ENCODE measurements at regions not wholly inside any gene's neighbourhood (a gene's known extent, or its start where the extent isn't known, plus 50 kb on each side); places are given as distances from the start of the nearest gene placed in this dataset.
"Not testable (repeated sequence)": the region's sequence is repeated elsewhere in the genome, so short reads cannot be mapped to it uniquely, and the experiment has no call there.

DNA sequence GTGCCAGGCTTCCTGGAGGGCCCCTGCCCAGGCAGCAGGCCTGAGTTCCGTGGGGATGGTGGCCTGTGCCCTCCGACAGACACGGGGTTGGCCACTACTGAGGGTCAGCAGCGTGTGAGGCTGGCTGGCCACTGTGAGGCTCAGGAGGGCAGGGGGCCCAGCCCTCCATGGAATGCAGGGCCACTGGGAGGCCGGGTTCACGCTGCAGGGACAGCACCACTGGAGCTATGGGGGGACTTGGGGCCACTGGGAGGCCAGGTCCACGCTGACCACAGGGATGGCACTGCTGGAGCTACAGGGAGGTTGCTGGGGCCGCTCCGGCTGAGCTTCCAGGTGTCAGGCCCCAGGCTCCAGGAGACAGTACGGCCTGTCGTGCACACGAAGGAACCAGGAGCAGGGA, 116.7 kb upstream of the ZNF469 start:
- peaks cover 4 to 11% of the 10 kb centered on the region in 2 experiments for H3K4me1 Mint-ChIP-seq
- DNase-seq; H3K36me3 Mint-ChIP-seq (ENCODE audit: insufficient read depth in 1 of 3, low read depth in 3 of 3); H3K27ac ChIP-seq (ENCODE audit: insufficient read length, low read depth, low read length); H2AK5ac ChIP-seq (ENCODE audit: insufficient read length, low read length); H2BK15ac ChIP-seq (ENCODE audit: low read depth, low read length); H3K14ac ChIP-seq (ENCODE audit: insufficient read depth, low read length); H4K5ac ChIP-seq (ENCODE audit: insufficient read length, low read depth, low read length); H3K4me3 Mint-ChIP-seq; H3T11ph ChIP-seq (ENCODE audit: low read length); H3K27ac Mint-ChIP-seq; H3K27me3 ChIP-seq (ENCODE audit: insufficient read depth, low read length); H2BK12ac ChIP-seq (ENCODE audit: insufficient read length, low read depth, low read length); H3K79me2 ChIP-seq (ENCODE audit: insufficient read depth, low read length); H4K91ac ChIP-seq (ENCODE audit: insufficient read length, low read depth, low read length); H3K27me3 Mint-ChIP-seq (ENCODE audit: low read depth); H3K23ac ChIP-seq (ENCODE audit: insufficient read length, low read depth, low read length); H2BK120ac ChIP-seq (ENCODE audit: low read depth, low read length, poor library complexity, severe bottlenecking); H3K4ac ChIP-seq (ENCODE audit: low read depth, low read length); H3K4me1 ChIP-seq (ENCODE audit: insufficient read depth, low read length); H3K9ac ChIP-seq (ENCODE audit: extremely low read depth, insufficient read length, low read length); H2BK5ac ChIP-seq (ENCODE audit: insufficient read length, low read length); H2AFZ ChIP-seq (ENCODE audit: low read length); H3K56ac ChIP-seq (ENCODE audit: insufficient read length, low read depth, low read length); H2BK20ac ChIP-seq (ENCODE audit: low read depth, low read length, poor library complexity, severe bottlenecking); H3K23me2 ChIP-seq (ENCODE audit: insufficient read length, low read depth, low read length, poor library complexity, severe bottlenecking); H3K9me3 ChIP-seq (ENCODE audit: control insufficient read depth, low read depth, low read length); H4K8ac ChIP-seq (replicated peaks; ENCODE audit: insufficient read length, low read depth, low read length); H3K79me1 ChIP-seq (ENCODE audit: insufficient read depth, low read depth, low read length, poor library complexity, severe bottlenecking); H3K9me3 Mint-ChIP-seq; H3K18ac ChIP-seq (ENCODE audit: insufficient read length, low read depth, low read length); H4K20me1 ChIP-seq (ENCODE audit: control insufficient read depth, insufficient read depth, insufficient read length); H3K4me2 ChIP-seq (ENCODE audit: insufficient read depth, insufficient read length, low read length): not testable (repeated sequence)
- no CpG with 5 or more reads among the region's 12 CpGs for WGBS (ENCODE audit: extremely low coverage, insufficient read length, low lambda C conversion rate)

DNA sequence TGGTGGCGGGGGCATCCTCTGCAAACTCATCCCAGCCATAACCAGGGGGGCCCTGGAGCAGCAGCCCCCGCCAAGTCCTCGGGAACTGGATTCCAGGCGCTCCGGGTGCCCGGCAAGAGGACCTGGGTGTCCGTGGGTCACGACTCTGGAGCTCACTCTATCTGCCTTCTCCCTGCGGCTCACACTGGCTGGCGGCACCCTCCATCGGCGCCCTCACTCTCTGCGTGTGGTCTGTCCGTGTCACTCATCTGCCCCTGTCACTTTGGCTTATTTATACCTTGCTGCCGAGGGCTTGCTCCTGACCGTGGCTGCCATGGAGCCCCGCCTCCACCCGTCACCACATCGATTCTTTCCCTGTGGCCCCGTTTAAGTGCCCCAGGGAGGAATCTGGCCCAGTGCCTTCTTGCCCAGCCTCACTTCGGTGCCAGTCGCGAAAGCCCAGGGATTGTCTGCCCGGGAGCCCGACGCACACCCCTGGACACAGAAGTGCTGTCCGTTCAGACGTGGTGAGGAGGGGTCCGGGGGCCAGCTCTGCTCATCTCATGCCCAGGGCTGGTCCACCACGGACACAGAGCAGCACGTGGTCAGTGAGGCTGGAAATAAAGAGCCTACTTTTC, 115.7 kb upstream of the ZNF469 start:
- not testable (repeated sequence) for H3K79me2 ChIP-seq (ENCODE audit: insufficient read depth, low read length); H2AK5ac ChIP-seq (ENCODE audit: insufficient read length, low read length); H3K4me3 Mint-ChIP-seq; H3K14ac ChIP-seq (ENCODE audit: insufficient read depth, low read length); H3K4ac ChIP-seq (ENCODE audit: low read depth, low read length); H3K27ac ChIP-seq (ENCODE audit: insufficient read length, low read depth, low read length); H2AFZ ChIP-seq (ENCODE audit: low read length); H3K4me2 ChIP-seq (ENCODE audit: insufficient read depth, insufficient read length, low read length); H2BK15ac ChIP-seq (ENCODE audit: low read depth, low read length); H3K9me3 Mint-ChIP-seq; H3K56ac ChIP-seq (ENCODE audit: insufficient read length, low read depth, low read length); H2BK12ac ChIP-seq (ENCODE audit: insufficient read length, low read depth, low read length); H3K79me1 ChIP-seq (ENCODE audit: insufficient read depth, low read depth, low read length, poor library complexity, severe bottlenecking); H3K18ac ChIP-seq (ENCODE audit: insufficient read length, low read depth, low read length); H4K20me1 ChIP-seq (ENCODE audit: control insufficient read depth, insufficient read depth, insufficient read length); H3K27ac Mint-ChIP-seq; H2BK5ac ChIP-seq (ENCODE audit: insufficient read length, low read length); H3K36me3 Mint-ChIP-seq (ENCODE audit: insufficient read depth in 1 of 3, low read depth in 3 of 3); H3K4me1 Mint-ChIP-seq; H3K9me3 ChIP-seq (ENCODE audit: control insufficient read depth, low read depth, low read length); H3K4me1 ChIP-seq (ENCODE audit: insufficient read depth, low read length); H3K9ac ChIP-seq (ENCODE audit: extremely low read depth, insufficient read length, low read length); H3T11ph ChIP-seq (ENCODE audit: low read length); H3K27me3 ChIP-seq (ENCODE audit: insufficient read depth, low read length); H3K23me2 ChIP-seq (ENCODE audit: insufficient read length, low read depth, low read length, poor library complexity, severe bottlenecking); H2BK20ac ChIP-seq (ENCODE audit: low read depth, low read length, poor library complexity, severe bottlenecking); H4K5ac ChIP-seq (ENCODE audit: insufficient read length, low read depth, low read length); H4K91ac ChIP-seq (ENCODE audit: insufficient read length, low read depth, low read length); H4K8ac ChIP-seq (replicated peaks; ENCODE audit: insufficient read length, low read depth, low read length); H3K23ac ChIP-seq (ENCODE audit: insufficient read length, low read depth, low read length); H3K27me3 Mint-ChIP-seq (ENCODE audit: low read depth); DNase-seq; H2BK120ac ChIP-seq (ENCODE audit: low read depth, low read length, poor library complexity, severe bottlenecking)
- no CpG with 5 or more reads among the region's 31 CpGs for WGBS (ENCODE audit: extremely low coverage, insufficient read length, low lambda C conversion rate)

All from H9 (cell line).